ENCODE measurements at regions not wholly inside any gene's neighbourhood (a gene's known extent, or its start where the extent isn't known, plus 50 kb on each side); places are given as distances from the start of the nearest gene placed in this dataset.
A peak's percentile ranks its signal among the peaks of the same experiment; 100 is the strongest.

GRCh38 chr7:67916571-67917436 lies 920.2 kb downstream of the TYW1 start (continued):
- TF ChIP-seq CHD7 (IDR thresholded peaks at IDR 0.05; ENCODE audit: insufficient replicate concordance, low read length) (peak; percentile 83), NRF1 (IDR thresholded peaks at IDR 0.05; ENCODE audit: low read depth, low read length) (no peak)

Measured in H1 (cell line).